GM12872 (cell line): ENCODE measurements at regions not wholly inside any gene's neighbourhood (a gene's known extent, or its start where the extent isn't known, plus 50 kb on each side); places are given as distances from the start of the nearest gene placed in this dataset.

Source experiments
- TF ChIP-seq, protein P1 (sequence below): IDR thresholded peaks from 3 replicates; pipeline ENCODE4 v1.5.1; 2011; ENCODE audit warnings: low read depth, mild to moderate bottlenecking, low read length, moderate library complexity; ENCODE audit not compliant: insufficient read depth

DNA sequence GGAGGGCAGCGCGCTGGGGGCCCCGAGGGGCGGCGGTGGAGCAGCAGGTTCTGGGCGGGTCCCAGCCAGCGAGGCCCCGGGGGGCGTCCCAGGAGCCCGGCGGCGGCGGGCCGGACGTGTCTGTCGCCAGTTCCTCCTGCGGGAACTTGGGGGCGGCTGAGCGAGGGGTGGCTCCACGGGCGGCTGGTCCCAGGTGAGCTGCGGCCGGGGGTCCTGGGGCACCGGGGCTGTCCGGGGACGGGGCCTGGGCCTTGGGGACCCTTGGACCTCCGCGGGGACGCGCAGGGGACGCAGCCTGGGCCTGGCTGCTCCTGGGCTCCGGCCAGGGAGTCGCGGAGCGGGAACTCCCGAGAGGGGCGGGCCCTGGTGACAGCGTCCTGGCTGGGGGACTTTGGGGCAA, 54.2 kb upstream of the ZNF267 start:
- TF ChIP-seq, protein P1, sequence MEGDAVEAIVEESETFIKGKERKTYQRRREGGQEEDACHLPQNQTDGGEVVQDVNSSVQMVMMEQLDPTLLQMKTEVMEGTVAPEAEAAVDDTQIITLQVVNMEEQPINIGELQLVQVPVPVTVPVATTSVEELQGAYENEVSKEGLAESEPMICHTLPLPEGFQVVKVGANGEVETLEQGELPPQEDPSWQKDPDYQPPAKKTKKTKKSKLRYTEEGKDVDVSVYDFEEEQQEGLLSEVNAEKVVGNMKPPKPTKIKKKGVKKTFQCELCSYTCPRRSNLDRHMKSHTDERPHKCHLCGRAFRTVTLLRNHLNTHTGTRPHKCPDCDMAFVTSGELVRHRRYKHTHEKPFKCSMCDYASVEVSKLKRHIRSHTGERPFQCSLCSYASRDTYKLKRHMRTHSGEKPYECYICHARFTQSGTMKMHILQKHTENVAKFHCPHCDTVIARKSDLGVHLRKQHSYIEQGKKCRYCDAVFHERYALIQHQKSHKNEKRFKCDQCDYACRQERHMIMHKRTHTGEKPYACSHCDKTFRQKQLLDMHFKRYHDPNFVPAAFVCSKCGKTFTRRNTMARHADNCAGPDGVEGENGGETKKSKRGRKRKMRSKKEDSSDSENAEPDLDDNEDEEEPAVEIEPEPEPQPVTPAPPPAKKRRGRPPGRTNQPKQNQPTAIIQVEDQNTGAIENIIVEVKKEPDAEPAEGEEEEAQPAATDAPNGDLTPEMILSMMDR: no peak

DNA sequence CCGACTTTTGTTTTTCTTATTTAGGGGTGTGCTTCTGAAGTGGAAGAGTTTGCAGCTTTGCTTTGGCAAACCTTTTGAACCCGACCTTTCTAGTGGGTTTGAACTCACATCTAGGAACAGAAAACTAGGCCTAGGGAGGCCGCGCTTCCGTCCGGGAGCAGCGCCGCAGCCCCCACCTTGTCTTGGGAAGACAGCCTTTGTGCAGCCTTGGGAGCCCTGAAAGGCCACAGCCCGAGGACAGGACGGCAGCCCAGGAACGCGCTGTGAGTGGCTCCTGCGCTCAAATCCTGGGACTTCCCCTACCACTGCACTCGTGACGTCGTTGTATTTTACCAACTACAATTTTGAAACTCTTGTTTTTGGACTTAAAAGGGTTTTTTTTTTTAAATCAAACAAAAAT, 53.7 kb upstream of the ZNF267 start:
- TF ChIP-seq, protein P1: no peak
